BE2C (cell line): ENCODE measurements at regions not wholly inside any gene's neighbourhood (a gene's known extent, or its start where the extent isn't known, plus 50 kb on each side); places are given as distances from the start of the nearest gene placed in this dataset.

ENCODE experiments used
- DNase-seq: peaks from one replicate; pipeline ENCODE4 v3.0.0-alpha.2; 2020
- H3K27me3 ChIP-seq: fragments of 250-450 bp; sonication (Bioruptor Pico); 2 replicates; pipeline ENCODE4 v1.5.1; 2020; ENCODE audit warnings: mild to moderate bottlenecking
- H3K36me3 ChIP-seq: fragments of 250-450 bp; sonication (Bioruptor Pico); 2 replicates; pipeline ENCODE4 v1.5.1; 2020; ENCODE audit warnings: mild to moderate bottlenecking
- H3K4me1 ChIP-seq: fragments of 250-450 bp; sonication (Bioruptor Pico); 2 replicates; pipeline ENCODE4 v1.5.1; 2020
- H3K4me3 ChIP-seq: 2 replicates; pipeline ENCODE4 v1.5.1; 2011; ENCODE audit warnings: low read depth, low read length
- H3K9me3 ChIP-seq: fragments of 250-450 bp; sonication (Bioruptor Pico); 2 replicates; pipeline ENCODE4 v1.5.1; 2020
- TF ChIP-seq, protein P1 (sequence below): IDR thresholded peaks from 2 replicates; pipeline ENCODE4 v1.5.1; 2012; ENCODE audit warnings: mild to moderate bottlenecking, low read depth, low read length

GRCh38 chr18:1593091-1593490 lies 688.4 kb downstream of the ADCYAP1 start:
- H3K36me3 ChIP-seq = no peaks in the 10 kb centered on the region
- H3K4me1 ChIP-seq = no peaks in the 10 kb centered on the region
- no peak for DNase-seq
- TF ChIP-seq, protein P1, sequence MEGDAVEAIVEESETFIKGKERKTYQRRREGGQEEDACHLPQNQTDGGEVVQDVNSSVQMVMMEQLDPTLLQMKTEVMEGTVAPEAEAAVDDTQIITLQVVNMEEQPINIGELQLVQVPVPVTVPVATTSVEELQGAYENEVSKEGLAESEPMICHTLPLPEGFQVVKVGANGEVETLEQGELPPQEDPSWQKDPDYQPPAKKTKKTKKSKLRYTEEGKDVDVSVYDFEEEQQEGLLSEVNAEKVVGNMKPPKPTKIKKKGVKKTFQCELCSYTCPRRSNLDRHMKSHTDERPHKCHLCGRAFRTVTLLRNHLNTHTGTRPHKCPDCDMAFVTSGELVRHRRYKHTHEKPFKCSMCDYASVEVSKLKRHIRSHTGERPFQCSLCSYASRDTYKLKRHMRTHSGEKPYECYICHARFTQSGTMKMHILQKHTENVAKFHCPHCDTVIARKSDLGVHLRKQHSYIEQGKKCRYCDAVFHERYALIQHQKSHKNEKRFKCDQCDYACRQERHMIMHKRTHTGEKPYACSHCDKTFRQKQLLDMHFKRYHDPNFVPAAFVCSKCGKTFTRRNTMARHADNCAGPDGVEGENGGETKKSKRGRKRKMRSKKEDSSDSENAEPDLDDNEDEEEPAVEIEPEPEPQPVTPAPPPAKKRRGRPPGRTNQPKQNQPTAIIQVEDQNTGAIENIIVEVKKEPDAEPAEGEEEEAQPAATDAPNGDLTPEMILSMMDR = no peak
- H3K9me3 ChIP-seq = no peaks in the 10 kb centered on the region
- no peak overlapping the region for H3K4me3 ChIP-seq
- H3K27me3 ChIP-seq = no peaks in the 10 kb centered on the region

GRCh38 chr18:1595195-1595594 lies 690.5 kb downstream of the ADCYAP1 start:
- Histone ChIP-seq H3K36me3 (no peaks in the 10 kb centered on the region), H3K27me3 (no peaks in the 10 kb centered on the region), H3K4me1 (no peaks in the 10 kb centered on the region), H3K4me3 (no peak overlapping the region), H3K9me3 (no peaks in the 10 kb centered on the region)
- no peak for DNase-seq
- TF ChIP-seq, protein P1 = no peak

DNA sequence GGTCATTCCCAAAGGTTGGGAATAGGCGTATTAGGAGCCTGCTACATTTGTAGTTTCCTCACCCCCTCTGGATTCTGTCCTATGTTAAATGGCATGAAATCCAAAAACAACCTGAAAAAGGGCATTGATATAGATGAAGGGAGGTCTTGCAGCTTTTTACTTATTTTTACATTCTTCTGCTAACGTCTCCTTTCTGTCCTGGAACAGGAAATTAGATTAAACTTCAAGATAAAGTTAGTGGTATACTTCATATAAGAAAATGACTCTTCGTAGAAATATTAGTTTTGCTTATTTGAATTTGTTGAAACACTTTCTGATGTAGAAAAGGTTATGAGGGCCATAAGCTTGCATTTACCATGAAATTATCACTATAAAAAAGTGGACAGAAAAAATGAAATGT lies 694.5 kb downstream of the ADCYAP1 start:
- H3K4me3 ChIP-seq = no peak overlapping the region
- no peaks in the 10 kb centered on the region for H3K27me3 ChIP-seq
- DNase-seq = no peak

DNA sequence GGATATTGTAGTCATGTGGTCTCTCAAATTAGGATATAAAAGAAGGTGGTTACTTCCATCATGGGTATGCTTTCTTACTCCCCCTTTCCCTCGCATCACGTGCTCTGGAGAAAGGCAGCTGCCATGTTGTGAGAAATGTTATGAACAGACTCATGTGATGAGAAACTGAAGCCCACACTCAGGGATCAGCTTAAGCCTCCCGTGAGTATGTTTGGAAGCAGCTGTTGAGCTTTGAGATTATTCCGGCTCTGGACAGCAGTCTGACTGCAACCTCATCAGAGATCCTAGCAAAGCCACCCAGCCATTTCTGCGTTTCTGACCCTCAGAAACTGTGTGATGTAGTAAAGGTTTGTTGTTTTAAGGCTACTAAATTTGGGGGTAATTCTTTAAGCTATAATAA lies 700.1 kb downstream of the ADCYAP1 start:
- Histone ChIP-seq H3K36me3 (no peaks in the 10 kb centered on the region), H3K9me3 (no peaks in the 10 kb centered on the region), H3K4me1 (no peaks in the 10 kb centered on the region), H3K27me3 (no peaks in the 10 kb centered on the region), H3K4me3 (no peak overlapping the region)
- DNase-seq = no peak
- TF ChIP-seq, protein P1 = no peak

More for the DNA sequence above, 694.5 kb downstream of the ADCYAP1 start:
- no peaks in the 10 kb centered on the region for H3K36me3 ChIP-seq
- H3K9me3 ChIP-seq = no peaks in the 10 kb centered on the region
- no peaks in the 10 kb centered on the region for H3K4me1 ChIP-seq
- TF ChIP-seq, protein P1 = no peak

DNA sequence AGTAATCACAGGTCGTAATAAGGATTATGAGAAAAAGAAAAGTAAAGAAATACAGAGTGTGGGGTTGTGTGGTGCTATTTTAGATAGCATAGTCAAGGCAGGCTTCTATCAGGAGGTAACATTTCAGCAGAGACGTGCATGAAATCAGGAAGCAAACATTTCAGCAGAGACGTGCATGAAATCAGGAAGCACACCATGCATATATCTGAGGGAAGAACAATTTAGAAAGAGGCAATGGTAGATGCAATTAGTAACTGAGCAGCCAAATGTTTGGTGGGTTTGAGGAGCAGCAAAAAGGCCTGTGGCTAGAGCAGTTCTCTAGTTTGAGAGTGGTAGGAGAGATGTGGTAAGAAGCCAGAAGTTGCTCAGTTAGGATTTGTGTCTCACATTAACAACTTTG lies 713.7 kb downstream of the ADCYAP1 start:
- Histone ChIP-seq H3K4me3 (no peak overlapping the region), H3K4me1 (no peaks in the 10 kb centered on the region), H3K36me3 (no peaks in the 10 kb centered on the region), H3K9me3 (no peaks in the 10 kb centered on the region), H3K27me3 (no peaks in the 10 kb centered on the region)
- DNase-seq = no peak
- TF ChIP-seq, protein P1 = no peak

GRCh38 chr18:1619507-1619906 lies 714.8 kb downstream of the ADCYAP1 start:
- TF ChIP-seq, protein P1 = no peak
- H3K4me1 ChIP-seq = no peaks in the 10 kb centered on the region
- H3K27me3 ChIP-seq = no peaks in the 10 kb centered on the region
- DNase-seq = no peak
- no peaks in the 10 kb centered on the region for H3K36me3 ChIP-seq
- no peak overlapping the region for H3K4me3 ChIP-seq
- H3K9me3 ChIP-seq = no peaks in the 10 kb centered on the region
